Osteocyte (in vitro differentiated cells): ENCODE measurements at regions not wholly inside any gene's neighbourhood (a gene's known extent, or its start where the extent isn't known, plus 50 kb on each side); places are given as distances from the start of the nearest gene placed in this dataset.

ENCODE experiments used
- DNase-seq: peaks from one replicate; pipeline ENCODE4 v3.0.0; 2021; ENCODE audit warnings: mixed read lengths; ENCODE audit not compliant: unreplicated experiment; ENCODE audit errors: extremely low spot score
- H3K27ac Mint-ChIP-seq: one replicate; pipeline ENCODE4 v1.8.0; 2021; ENCODE audit warnings: mild to moderate bottlenecking, mixed read lengths; ENCODE audit not compliant: unreplicated experiment
- H3K27me3 Mint-ChIP-seq: one replicate; pipeline ENCODE4 v1.8.0; 2021; ENCODE audit warnings: mixed read lengths; ENCODE audit not compliant: unreplicated experiment
- H3K36me3 Mint-ChIP-seq: one replicate; pipeline ENCODE4 v1.8.0; 2021; ENCODE audit warnings: mixed read lengths; ENCODE audit not compliant: unreplicated experiment
- H3K4me1 Mint-ChIP-seq: one replicate; pipeline ENCODE4 v1.8.0; 2021; ENCODE audit warnings: mixed read lengths; ENCODE audit not compliant: unreplicated experiment
- H3K4me3 Mint-ChIP-seq: one replicate; pipeline ENCODE4 v1.8.0; 2021; ENCODE audit warnings: mild to moderate bottlenecking, moderate library complexity, mixed read lengths; ENCODE audit not compliant: unreplicated experiment
- H3K9me3 Mint-ChIP-seq: one replicate; pipeline ENCODE4 v1.8.0; 2021; ENCODE audit warnings: mixed read lengths; ENCODE audit not compliant: unreplicated experiment
- TF ChIP-seq, protein P1 (sequence below): fragments of 200-600 bp; sonication (generic); IDR thresholded peaks from 2 replicates; pipeline ENCODE4 v1.5.0; 2021; ENCODE audit warnings: antibody characterized with exemption, mild to moderate bottlenecking, moderate library complexity

DNA sequence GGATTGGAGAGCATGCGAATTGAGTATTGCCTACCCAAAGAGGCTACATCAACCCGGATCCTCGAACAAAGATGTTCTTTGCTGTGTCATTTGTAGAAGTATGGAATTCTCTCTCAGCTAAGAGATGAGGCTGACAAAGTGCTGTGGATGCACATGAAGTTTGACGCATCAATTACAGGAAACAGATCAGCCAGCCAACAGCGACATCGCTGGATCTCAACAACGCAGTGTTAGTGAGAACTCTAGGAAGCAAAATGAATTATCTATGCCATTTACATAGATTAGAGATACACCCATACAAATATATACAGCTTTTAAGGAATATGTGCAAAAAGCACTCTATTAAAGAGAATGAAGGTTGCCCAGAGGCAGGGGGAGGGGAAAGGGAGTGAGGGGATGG lies 160.6 kb upstream of the RGMA start:
- Mint-ChIP-seq H3K4me1 (peaks cover 2% of the 10 kb centered on the region), H3K36me3 (no peaks in the 10 kb centered on the region), H3K4me3 (no peak overlapping the region), H3K27ac (no peak overlapping the region), H3K27me3 (peaks cover 3% of the 10 kb centered on the region), H3K9me3 (no peaks in the 10 kb centered on the region)
- DNase-seq = peak; percentile 30
- TF ChIP-seq, protein P1, sequence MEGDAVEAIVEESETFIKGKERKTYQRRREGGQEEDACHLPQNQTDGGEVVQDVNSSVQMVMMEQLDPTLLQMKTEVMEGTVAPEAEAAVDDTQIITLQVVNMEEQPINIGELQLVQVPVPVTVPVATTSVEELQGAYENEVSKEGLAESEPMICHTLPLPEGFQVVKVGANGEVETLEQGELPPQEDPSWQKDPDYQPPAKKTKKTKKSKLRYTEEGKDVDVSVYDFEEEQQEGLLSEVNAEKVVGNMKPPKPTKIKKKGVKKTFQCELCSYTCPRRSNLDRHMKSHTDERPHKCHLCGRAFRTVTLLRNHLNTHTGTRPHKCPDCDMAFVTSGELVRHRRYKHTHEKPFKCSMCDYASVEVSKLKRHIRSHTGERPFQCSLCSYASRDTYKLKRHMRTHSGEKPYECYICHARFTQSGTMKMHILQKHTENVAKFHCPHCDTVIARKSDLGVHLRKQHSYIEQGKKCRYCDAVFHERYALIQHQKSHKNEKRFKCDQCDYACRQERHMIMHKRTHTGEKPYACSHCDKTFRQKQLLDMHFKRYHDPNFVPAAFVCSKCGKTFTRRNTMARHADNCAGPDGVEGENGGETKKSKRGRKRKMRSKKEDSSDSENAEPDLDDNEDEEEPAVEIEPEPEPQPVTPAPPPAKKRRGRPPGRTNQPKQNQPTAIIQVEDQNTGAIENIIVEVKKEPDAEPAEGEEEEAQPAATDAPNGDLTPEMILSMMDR = no peak

DNA sequence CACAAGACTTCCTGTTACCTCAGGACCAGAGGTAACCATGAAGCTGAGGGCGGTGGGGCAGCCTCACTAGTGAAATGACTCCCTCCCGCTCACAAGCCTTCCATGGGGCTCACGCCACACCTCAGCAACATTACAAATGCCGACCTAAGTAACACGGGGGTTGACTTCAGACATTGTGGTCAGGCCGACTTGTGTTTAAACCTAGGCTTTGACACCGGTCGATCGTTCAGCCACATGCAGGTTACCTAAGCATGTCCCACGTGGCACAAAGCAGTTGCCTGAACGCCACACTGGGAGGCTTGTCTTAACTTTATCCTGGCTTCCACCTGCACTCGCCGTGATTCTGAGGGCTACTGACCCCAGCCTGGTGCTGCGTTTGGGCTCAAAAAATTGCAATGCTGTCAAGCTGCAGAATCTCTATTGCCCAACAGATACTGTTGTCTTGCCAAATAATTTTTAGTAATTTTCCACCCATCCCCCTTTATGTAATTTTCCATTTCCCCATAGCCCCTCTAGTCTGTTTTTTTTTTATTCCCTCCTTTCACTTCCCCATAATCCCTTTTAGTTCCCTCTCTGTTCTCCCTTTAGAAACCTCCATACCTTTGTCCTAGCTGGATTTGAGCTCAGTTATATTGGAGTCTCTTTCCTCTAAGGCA lies 158.6 kb upstream of the RGMA start:
- H3K36me3 Mint-ChIP-seq = no peaks in the 10 kb centered on the region
- no peaks in the 10 kb centered on the region for H3K9me3 Mint-ChIP-seq
- TF ChIP-seq, protein P1 = no peak
- H3K4me3 Mint-ChIP-seq = no peak overlapping the region
- H3K27me3 Mint-ChIP-seq = peaks cover 3% of the 10 kb centered on the region
- H3K4me1 Mint-ChIP-seq = peaks cover 2% of the 10 kb centered on the region
- H3K27ac Mint-ChIP-seq = no peak overlapping the region
- peak; percentile 69 for DNase-seq

GRCh38 chr15:93246266-93247242 lies 157.5 kb upstream of the RGMA start:
- Mint-ChIP-seq H3K4me1 (peaks cover 2% of the 10 kb centered on the region), H3K9me3 (no peaks in the 10 kb centered on the region), H3K4me3 (no peak overlapping the region), H3K36me3 (no peaks in the 10 kb centered on the region), H3K27ac (no peak overlapping the region), H3K27me3 (peaks cover 3% of the 10 kb centered on the region)
- peak; percentile 62 for DNase-seq
- TF ChIP-seq, protein P1 = no peak

DNA sequence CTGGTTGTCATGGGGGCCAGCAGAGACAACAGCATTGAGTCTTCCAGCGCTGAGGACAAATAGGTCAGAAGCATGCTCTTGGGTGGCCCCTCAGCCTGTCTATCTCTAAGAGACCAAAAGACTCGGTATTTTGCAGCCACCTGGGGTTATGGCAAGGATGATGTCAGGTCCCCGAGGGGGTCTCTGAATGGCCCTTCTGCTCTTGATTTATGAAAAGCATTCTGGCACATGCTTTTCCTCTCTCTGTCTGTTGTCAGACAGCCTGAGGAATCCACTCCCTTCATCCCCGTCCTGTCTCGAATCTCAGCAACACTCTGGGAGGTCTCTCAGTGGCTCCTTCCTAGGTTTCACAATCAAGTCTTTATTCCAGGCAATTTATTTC lies 156.6 kb upstream of the RGMA start:
- Mint-ChIP-seq H3K4me3 (no peak overlapping the region), H3K27ac (no peak overlapping the region), H3K36me3 (no peaks in the 10 kb centered on the region), H3K27me3 (peaks cover 3% of the 10 kb centered on the region), H3K4me1 (no peaks in the 10 kb centered on the region), H3K9me3 (no peaks in the 10 kb centered on the region)
- TF ChIP-seq, protein P1 = no peak
- DNase-seq = peak; percentile 25
